NB4 (cell line): ENCODE measurements at regions not wholly inside any gene's neighbourhood (a gene's known extent, or its start where the extent isn't known, plus 50 kb on each side); places are given as distances from the start of the nearest gene placed in this dataset.

Experiments used
- CTCF ChIP-seq: IDR thresholded peaks from one replicate; pipeline ENCODE4 v1.5.1; 2012; ENCODE audit warnings: low read depth, low read length
- POLR2A ChIP-seq: IDR thresholded peaks from 2 replicates; pipeline ENCODE4 v1.6.1; 2011; ENCODE audit warnings: mild to moderate bottlenecking; ENCODE audit not compliant: insufficient read length; ENCODE audit errors: extremely low read depth
- TF ChIP-seq, protein P1 (sequence below): IDR thresholded peaks from 2 replicates; pipeline ENCODE4 v1.6.1; 2011; ENCODE audit warnings: low read depth, low read length

GRCh38 chr7:131210618-131211017 lies 117.1 kb upstream of the MKLN1 start:
- no peak for TF ChIP-seq CTCF
- TF ChIP-seq, protein P1, sequence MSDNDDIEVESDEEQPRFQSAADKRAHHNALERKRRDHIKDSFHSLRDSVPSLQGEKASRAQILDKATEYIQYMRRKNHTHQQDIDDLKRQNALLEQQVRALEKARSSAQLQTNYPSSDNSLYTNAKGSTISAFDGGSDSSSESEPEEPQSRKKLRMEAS: no peak
- no peak for TF ChIP-seq POLR2A
